ENCODE measurements at regions not wholly inside any gene's neighbourhood (a gene's known extent, or its start where the extent isn't known, plus 50 kb on each side); places are given as distances from the start of the nearest gene placed in this dataset.

- no peak for DNase-seq
Observed at GRCh38 chr1:164472841-164473240, 86.1 kb upstream of the PBX1 start.

- no peak for DNase-seq
Observed at GRCh38 chr1:164473544-164473943, 85.4 kb upstream of the PBX1 start.

GRCh38 chr1:164475834-164476233, 83.2 kb upstream of the PBX1 start:
- no peak for DNase-seq

GRCh38 chr1:164477343-164477742, 81.6 kb upstream of the PBX1 start:
- no peak for DNase-seq

GRCh38 chr1:164479242-164479641, 79.7 kb upstream of the PBX1 start:
- no peak for DNase-seq

DNA sequence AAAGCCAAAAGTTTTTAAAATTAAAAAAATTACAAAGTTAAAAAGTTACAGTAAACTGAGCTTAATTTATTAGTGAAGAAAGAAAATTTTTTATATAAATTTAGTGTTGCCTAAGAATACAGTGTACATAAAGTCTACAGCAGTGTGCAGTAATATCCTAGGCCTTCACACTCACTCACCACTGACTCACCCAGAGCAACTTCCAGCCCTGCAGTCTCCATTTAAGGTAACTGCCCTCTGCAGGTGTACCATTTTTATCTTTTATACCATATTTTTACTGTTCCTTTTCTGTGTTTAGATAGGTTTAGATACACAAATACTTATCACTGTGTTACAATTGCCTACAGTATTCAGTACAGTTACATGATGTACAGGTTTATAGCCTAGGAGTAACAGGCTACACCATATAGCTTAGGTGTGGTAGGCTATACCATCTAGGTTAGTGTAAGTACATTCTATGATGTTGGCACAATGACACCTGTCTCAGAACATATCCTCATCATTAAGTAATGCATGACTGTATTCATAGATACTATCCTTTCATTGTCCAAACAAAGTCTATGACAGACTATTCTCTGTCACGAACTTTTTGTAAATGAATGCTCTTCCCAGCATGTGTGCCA, 78.6 kb upstream of the PBX1 start:
- DNase-seq = no peak

DNA sequence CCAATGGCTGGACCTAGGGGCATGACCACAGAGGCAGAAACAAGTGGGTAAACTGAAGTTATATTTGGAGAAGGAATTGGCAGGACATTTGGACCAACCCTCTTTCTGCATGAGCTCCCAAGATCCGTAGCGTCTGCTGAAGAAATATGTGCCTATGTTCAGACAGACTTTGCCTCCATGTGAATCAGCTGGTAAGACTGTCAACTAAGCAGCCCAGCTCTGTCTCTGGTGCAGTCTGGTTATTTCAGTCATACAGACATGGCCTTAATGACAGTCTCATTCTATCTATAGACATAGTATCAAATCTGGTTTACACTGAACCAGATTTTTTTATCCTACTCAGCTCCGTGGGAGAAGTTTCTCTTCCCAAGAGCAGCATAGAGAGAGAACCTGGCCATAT, 63.1 kb upstream of the PBX1 start:
- no peak for DNase-seq

DNA sequence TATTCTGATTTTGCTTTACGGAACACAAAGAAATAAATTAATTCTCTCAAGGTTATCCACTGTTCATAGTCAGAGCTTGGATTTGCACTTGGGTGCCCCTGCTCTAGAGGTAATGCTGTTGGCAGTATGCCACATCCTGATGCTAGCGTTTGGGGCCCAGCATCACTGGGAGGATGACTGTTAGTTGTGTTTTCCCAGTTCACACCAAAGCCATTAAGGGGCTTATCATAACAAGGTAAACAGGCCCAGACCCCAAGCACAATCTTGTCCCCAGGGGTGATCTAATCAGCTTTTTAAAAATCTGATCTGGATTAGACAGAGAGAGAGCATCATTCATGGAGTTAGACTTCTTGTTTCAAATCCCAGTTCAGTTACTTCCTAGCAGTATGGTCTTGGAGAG, 60.2 kb upstream of the PBX1 start:
- no peak for DNase-seq

- no peak for DNase-seq
Observed at GRCh38 chr1:164504749-164505148, 54.2 kb upstream of the PBX1 start.
